HG03378 (cell line): ENCODE measurements at regions not wholly inside any gene's neighbourhood (a gene's known extent, or its start where the extent isn't known, plus 50 kb on each side); places are given as distances from the start of the nearest gene placed in this dataset.
"Not testable (repeated sequence)": the region's sequence is repeated elsewhere in the genome, so short reads cannot be mapped to it uniquely, and the experiment has no call there.

Experiments used
- ATAC-seq: cut with Tn5 transposase; IDR thresholded peaks from one replicate; pipeline ENCODE4 v1.9.1; 2021; ENCODE audit warnings: mild to moderate bottlenecking, moderate library complexity; ENCODE audit not compliant: unreplicated experiment

DNA sequence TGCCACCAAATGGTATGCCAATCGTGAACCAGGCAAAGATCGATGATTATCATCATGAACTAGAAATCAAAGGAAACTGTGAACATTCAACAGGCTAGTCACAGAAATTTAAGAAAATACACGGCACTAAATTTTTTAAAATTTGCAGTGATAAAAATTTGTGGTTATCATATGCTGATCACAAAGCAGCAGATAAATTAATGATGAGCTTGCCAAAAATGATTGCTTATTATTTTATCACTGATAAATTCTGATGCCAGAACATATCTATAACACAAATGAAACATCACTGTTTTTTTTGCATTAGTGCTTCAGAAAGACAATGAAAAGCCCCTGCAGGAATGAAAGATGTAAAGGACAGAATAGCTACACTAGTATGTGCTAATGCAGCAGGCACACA, 1413.2 kb upstream of the MAP3K7 start:
- no peak for ATAC-seq

DNA sequence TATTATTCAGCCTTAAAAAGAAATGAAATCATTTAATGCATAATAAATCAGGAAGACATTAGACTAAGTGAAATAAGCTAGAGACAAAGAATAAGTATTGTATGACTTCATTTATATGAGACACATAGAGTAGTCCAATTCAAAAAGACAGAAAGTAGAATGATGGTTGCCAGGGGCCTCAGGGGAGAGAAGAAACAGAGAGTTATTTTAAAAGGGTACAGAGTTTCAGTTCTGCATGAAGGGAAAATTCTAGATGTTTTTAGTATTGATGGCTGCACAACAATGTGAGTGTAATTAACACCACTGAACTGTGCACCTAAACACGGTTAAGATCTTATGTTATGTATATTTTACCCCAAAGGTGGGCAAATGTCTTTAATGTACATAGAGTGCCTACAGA, 1407.9 kb upstream of the MAP3K7 start:
- no peak for ATAC-seq

DNA sequence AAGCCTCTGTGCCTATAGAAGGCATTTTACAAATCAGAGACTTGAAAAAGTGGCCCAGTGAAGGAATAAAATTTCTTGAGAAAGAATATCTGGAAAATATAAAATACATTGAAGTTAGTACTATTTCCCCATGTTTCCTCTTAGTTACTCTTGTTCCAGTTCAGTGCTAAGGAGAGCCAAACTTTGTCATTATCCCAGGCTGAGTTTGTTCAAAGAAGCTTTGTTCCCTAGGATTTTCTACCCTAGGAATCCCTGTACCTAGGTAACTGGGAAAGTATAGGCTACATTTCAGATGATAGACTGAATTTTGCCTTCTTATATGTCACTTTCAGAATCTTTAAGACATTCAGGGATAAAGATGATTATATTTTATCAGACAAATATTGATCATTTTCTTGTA, 1395.7 kb upstream of the MAP3K7 start:
- no peak for ATAC-seq

DNA sequence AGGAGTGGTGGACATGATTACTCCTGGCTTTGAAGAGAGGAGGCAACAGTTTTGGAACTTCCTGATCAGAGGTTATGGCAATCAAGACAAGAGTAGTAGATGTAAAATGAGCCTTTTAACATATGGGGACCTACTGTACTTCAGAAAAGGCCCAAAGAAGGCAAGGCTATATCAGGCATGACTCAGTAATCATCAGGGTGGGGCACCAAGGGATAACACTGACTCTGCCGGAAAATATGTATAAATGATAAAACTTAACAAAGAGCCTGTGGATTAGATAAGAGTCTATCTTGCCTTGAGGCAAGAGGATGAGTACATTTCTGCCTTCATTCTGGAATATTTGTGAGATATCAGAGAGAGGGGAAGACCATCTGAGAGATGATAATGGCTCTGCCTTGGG, 1389.9 kb upstream of the MAP3K7 start:
- ATAC-seq, result no peak

DNA sequence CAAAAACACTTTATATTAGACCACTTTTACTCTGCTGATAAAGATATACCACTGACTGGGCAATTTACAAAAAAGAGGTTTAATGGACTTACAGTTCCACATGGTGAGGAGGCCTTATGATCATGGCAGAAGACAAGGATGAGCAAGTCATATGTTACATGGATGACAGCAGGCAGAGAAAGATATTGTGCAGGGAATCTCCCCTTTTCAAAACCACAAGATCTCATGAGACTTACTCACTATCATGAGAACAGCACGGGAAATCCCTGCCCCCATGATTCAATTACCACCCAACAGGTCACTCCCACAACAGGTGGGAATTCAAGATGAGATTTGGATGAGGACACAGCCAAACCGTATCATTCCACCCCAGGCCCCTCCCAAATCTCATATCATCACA, 1383.8 kb upstream of the MAP3K7 start:
- ATAC-seq, result no peak

DNA sequence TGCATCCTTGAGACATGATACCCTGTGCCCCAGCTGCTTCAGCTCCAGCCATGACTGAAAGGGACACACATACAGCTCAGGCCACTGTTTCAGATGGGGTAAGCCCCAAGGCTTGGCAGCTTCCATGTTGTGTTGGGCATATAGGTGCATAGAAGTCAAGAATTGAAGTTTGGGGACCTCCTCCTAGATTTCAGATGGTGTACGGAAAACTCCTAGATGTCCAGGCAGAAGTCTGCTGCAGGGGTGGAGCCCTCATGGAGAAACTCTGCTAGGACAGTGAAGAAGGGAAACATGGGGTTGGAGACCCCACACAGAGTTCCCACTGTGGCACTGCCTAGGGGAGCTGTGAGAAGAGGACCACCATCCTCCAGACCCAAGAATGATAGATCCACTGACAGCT, 1379.0 kb upstream of the MAP3K7 start:
- ATAC-seq, result no peak

DNA sequence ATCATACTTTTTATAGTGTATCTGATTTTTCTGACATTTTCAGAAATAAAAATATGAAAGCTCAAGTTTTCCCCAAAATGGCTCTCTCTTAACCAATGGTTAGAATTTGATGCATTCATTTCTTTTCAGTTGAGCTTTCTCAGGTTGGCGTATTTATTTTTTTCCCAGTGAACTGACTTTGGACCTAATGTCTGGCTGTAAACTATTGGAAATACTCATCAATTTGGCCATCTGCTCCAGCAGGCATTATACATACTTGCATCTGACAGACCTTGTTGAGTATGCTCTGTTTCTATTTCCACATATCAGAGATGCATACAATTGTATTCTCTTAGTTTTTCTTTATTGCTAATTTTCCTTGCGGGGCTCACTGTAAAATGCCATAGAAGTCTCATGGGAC, 1374.8 kb upstream of the MAP3K7 start:
- ATAC-seq, result no peak

DNA sequence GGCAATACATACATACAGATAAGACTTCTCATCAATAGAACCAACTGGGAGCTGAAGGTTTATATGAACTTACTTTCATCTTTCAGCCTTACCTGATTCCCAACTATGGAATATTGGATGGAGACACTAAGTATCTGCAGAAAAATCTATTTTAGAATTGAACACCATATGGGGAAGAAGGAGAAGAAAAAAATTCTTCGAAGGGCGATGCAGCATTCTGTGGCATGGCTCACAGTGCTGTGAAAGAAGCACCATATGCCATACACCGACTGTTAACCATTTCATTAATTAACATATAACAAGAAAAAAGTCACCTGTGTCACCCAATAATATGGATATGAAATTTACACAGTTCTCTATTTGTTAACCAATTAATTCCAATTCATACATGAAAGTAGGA, 1374.4 kb upstream of the MAP3K7 start:
- no peak for ATAC-seq

DNA sequence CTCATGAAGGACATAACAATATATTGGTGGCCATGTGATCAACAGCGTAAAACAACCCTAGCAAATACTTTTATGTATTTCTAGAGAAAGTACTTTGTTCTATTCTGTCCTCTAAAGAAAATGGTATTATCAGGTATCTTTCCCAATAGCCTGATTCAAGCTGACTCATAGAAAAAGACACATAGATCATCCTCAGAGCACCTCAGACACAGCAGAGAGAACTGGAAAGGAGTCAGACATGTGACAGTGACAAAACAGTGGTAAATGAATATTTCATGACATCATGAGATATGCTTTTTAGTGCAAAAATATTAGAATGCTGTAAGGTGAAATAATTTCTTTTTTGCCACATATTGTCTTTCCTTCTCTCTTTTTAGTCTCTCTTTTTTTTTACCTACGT, 1355.0 kb upstream of the MAP3K7 start:
- no peak for ATAC-seq

DNA sequence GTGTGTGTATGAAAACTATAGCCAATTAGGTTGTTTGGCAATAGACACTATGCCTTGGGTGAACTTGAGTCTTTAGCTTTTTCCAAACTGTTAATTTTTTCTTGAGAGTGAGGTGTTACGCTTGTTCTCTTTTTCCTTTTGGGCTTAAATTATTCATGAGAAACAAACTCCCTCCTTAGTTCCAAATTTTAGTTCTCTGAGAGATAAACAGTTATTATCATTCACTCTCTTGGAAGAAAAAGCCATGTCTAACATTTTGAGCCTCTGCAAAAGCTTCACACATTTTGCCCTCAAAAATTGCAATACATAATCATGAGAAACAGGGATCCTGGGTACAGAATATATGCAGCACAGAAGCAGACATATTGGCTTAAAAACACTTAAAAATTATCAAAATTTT, 1353.9 kb upstream of the MAP3K7 start:
- no peak for ATAC-seq

DNA sequence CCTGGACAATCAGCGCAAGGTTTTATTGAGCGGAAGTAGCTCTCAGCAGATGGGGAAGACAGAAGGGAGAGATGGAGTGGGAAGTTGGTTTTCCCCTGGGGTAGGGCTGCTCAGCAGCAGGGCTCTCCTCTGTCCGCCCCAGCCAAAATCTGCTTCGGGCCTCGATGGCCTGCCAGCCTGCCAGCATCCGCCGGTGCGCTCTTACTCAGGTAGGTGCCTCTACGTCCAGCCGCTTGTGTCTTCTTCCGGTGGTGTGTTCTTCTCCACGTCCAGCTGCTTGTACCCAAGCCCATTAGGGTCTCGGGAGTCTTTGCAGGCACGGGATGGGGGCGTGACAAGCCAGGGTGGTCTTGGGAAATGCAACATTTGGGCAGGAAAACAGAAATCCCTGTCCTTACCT, 1340.0 kb upstream of the MAP3K7 start:
- ATAC-seq, result no peak

DNA sequence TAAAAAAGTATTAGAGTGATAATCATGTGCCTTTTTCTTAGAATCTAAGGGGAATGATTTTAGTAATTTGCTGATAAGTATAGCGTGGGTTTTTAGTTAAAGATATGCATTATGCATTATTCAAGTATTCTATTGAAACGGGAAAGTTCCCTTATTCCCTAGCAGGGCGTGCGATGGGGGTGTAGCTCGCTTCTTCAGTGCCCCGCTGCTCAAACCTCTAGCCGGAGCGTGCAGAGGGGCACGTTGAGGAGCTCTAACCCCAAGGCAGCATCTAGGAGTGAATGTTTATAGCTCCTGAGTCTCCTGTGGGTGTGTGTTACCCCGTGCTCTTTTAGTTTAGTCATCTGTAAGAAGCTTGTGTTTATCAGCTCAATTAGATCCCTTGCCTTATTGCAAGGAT, 1339.5 kb upstream of the MAP3K7 start:
- no peak for ATAC-seq

DNA sequence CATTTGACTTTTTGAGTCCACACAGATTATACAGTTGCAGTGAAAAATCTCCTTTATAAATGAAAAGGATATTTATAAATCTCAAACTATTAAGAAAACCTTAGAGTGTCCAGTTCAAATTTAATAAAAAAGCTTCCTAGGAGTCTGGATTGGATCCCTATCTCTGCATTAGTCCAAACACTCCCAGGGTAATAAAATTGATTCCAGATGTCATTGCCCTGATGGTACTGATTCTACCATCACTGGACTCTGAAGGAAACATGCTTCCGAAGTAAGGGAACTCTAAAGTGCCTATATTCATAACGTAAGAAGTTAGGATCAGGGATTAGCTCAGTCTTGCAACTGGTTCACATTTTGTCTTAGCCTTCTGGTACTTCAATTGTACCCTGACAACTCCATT, 1325.1 kb upstream of the MAP3K7 start:
- ATAC-seq, result no peak

DNA sequence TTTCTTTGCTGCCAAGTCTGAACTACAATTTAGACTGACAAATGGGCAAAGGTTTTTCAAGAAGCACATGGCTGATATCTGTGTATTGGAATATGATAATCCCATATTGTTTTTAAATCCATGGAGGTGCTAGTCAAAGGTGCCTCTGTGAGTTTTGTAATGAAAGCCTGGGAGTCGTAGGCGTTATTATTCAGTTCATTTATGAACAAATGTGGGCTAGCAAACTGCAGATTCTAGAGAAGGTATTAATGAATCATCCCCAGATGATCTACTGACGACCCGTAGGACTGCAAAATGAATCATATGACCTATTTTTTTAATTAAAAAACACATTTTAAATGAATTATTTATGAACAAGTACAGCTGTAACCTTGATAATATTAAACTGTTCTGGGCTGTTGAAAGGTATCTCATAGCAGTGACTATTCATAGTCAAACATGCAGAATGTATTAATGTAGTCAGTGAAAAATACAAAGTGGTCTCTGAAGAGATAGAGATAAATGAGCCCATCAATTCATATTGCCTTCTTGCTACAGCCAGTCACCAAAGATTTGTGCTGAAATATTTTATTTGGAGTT, 1317.8 kb upstream of the MAP3K7 start:
- ATAC-seq, result no peak

DNA sequence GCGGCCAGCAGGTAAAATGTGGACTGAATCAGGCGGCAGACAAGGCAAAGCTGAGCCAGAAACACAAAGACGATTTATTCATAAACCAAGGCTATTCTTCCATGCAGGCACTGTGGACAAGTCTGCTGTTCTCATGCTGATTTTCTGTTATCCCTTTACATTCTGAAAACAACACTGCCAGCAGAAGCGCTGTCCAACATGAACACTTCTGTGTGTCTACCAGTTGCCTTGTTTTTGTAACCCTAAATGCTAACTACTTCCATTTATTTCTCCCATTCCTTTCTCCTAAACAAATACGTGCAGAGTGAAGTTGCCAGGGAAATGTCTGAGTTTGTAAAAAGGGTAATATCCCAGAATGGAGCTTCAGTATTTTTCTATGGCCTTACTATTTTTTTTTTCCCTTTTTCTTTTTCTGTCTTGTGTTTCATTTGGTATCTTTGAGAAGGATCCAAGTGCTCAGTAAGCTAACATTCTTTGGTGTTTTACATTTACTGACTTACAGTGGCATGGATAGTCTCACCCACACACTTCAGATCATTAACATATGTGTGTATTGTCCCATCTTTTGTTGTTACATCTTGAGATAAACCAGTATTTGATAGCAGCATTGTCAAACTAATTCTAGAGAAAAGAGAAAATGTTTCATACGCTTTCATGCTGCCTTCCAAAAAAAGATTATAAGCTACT, 1308.9 kb upstream of the MAP3K7 start:
- no peak for ATAC-seq

DNA sequence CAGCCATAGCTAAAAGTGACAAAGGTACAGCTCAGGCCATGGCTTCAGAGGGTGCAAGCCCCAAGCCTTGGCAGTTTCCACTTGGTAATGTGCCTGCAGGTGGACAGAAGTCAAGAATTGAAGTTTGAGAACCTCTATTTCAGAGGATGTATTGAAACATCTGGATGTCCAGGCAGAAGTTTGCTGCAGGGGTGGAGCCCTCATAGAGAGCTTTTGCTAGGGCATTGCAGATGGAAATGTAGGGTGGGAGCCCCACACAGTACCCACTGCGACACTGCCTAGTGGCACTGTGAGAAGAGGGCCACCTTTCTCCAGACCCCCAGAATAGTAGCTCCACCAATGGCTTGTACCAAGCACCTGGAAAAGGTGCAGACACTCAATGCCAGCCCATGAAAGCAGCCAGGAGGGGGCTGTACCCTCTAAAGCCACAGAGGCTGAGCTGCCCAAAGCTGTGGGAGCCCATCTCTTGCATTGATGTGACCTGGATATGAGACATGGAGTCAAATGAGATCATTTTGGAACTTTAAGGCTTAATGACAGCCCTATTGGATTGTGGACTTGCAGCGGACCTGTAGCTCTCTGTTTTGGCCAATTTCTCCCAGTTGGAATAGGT, 1299.4 kb upstream of the MAP3K7 start:
- no peak for ATAC-seq

DNA sequence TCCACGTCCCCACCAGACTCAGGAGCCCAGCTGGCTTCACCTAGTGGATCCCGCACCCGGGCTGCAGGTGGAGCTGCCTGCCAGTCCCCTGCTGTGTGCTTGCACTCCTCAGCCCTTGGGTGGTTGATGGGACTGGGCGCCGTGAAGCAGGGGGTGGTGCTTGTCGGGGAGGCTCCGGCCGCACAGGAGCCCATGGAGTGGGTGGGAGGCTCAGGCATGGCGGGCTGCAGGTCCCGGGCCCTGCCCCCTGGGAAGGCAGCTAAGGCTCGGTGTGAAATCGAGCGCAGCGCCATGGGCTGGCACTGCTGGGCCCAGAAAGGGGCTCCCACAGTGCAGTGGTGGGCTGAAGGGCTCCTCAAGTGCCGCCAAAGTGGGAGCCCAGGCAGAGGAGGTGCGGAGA, 1294.9 kb upstream of the MAP3K7 start:
- ATAC-seq, result not testable (repeated sequence)

DNA sequence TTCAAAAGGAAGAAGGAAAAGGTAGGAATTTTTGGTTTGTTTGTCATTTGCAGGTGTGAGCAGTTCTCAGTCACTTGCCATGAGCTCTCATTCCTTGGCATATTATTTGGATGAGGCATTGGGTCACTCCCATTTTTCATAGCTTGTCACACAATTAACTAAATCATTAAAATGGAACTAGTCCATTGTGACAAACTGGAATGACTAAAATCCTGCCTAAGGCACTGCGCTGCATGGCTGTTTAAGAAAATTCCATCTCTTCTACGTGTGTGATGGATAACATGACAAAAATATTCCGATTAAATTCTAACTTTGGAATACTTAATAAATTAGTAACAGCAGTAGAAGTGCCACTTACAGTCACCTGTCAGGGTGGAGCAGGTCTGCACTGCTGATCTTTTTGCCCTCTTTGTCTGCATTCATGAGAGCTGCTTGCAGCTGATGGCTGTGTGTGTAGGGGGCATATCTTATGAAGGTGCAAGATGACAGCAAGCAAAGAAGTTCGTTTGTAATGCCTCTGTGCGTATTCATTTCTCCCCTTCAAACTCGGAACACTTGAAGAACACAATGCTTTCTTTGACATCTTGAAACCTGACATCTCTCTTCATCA, 1292.6 kb upstream of the MAP3K7 start:
- ATAC-seq, result no peak

DNA sequence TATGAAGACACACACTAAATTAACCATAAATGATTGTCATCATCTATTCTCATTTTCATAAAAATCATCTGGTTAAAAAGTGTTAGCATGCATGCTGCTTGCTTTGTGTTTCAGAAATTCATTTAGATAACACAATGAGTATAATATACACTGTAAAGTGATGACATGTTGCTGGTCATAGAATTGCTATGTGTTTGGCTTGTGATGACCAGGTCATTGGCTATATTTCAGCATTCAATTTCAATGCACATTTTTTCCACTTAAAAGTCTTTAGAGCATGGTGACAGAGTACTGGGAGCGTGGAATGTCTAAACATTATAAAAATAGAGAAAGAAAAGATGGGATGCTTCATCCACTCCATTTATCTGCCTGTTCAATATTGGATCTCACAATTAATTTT, 1291.1 kb upstream of the MAP3K7 start:
- no peak for ATAC-seq

DNA sequence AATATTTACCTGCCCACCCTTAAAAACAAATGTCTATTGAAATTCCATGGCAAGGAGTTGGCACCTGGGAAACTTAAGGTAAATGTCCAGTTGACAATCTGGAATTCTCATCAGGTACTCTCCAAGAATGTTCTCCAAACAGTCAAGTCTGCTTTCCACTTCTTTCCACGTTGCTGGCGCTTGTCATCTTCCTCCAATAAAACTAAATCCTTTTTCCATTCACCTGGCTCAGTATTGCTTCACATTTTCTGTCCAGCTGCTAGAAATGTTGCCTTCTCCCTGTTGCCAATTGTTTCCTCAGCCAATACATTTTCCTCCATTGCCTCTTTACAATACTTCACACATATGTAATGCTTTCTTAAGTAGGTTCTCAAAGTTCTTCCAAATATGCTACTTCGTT, 1288.1 kb upstream of the MAP3K7 start:
- ATAC-seq, result no peak

DNA sequence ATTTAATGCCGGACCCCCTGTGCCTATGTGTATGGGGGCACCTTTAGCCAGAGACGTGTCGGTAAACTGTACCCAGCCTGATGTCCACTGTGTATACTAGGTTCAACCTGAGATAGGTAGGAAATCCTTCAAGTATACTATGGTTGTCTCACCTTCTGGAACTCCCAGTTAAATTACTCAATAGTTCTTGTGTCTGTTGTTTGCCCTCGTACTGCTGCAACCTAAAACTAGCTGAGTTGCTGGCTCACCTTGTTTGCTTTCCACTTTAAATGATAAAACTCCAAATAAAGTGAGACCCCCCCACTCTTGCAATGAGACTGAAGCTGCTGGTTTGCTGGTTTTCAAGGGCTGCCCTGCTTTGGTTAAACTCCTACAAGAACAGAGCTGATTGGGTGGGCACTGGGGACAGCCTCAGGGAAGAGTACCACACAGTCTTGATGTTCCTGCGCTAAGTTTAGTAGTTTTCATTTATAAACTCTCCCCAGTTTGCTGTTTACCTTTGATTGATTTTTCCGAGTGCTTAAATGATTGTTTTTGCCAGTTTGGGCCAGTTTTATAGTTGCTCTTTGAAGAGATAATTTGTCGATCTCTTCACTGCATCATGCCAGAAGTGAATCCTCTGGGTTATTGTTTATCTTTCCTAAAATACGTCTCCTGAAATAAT, 1281.8 kb upstream of the MAP3K7 start:
- no peak for ATAC-seq

DNA sequence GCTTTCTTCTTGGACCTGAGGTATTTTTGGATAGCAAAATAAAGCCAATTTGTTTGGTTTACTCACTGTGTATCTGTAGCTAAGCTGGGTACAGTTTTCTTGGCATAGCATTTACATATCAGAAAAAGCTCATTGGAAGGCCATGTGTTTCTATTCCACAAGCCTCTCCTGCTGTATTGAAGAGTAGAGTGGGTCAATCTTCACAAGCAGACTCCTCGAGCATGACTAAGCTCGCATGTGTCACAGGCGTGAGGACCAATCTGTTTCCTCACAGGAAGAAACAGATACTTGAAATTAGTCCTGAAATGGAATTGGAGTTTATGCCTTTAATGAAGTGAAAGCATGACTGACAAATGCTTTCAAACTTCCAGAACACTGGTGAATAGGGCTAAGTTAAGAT, 1279.0 kb upstream of the MAP3K7 start:
- ATAC-seq, result no peak
